Fibroblast of lung (primary cell): ENCODE measurements at regions not wholly inside any gene's neighbourhood (a gene's known extent, or its start where the extent isn't known, plus 50 kb on each side); places are given as distances from the start of the nearest gene placed in this dataset.

Source experiments
- CTCF ChIP-seq, 2 donors: IDR thresholded peaks in 1 of 2; conservative IDR thresholded peaks in 1 of 2; 1 replicate in 1 of 2; 2 replicates in 1 of 2; pipeline ENCODE4 v1.5.1; 2011 to 2012; ENCODE audit warnings: low read length in 2 of 2, control low read depth in 1 of 2, inconsistent platforms in 1 of 2, low read depth in 1 of 2, mild to moderate bottlenecking in 1 of 2
- EZH2 ChIP-seq: IDR thresholded peaks from 2 replicates; pipeline ENCODE4 v1.5.1; 2012; ENCODE audit warnings: low read length, control low read depth, mild to moderate bottlenecking; ENCODE audit errors: missing control alignments

- TF ChIP-seq CTCF (conservative IDR thresholded peaks at IDR 0.05 in 1 of 2, IDR thresholded peaks at IDR 0.05 in 1 of 2; ENCODE audit: low read depth in 1 of 2, low read length in 2 of 2) (no peak), EZH2 (no peak)
Observed at GRCh38 chr2:217438136-217438535, 564.7 kb downstream of the TNS1 start.
